NCI-H128 (cell line): ENCODE measurements at regions not wholly inside any gene's neighbourhood (a gene's known extent, or its start where the extent isn't known, plus 50 kb on each side); places are given as distances from the start of the nearest gene placed in this dataset.

Experiments
- DNase-seq: peaks from one replicate; lab custom pipeline; 2025; ENCODE audit not compliant: unreplicated experiment; lab: John Stamatoyannopoulos, UW

DNA sequence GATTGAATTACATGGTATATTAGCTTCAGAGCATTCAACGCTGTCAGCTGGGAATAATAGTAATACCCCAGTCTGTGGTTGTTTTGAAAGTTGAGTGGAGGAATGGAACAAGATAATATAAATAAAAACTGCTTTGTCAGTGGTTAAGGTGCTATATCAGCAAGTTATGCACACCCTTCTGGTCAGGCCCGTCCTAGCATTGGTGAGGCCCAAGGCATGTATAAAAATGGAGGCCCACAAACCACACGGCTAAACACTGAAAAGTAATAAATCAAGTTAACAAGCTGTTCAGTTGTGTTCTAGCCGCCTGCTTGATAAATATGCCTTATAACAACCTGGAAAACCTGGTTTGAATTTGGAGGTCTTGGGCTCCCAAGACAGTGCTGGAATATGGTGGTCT lies 77.4 kb downstream of the PSMG1 start:
- DNase-seq = no peak

DNA sequence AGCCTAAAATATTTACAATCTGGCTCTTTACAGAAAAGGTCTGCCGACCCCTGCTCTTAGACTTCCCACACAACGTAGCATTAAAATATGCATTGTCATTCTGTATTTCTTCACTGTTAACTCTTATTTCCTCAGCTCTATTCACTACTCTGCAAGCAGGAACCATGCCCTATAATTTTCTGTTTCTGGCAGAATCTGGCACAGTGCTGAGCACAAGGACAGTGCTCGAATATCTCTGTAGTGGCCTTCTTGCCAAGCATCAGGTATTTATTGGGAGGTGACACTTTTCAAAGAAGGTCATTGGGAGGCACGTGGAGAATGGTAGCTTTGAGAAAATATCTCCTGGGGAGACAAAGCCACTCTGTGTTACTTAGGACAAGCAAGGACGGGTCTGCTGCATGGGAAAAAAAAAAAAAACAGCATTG lies 77.9 kb downstream of the PSMG1 start:
- no peak for DNase-seq

DNA sequence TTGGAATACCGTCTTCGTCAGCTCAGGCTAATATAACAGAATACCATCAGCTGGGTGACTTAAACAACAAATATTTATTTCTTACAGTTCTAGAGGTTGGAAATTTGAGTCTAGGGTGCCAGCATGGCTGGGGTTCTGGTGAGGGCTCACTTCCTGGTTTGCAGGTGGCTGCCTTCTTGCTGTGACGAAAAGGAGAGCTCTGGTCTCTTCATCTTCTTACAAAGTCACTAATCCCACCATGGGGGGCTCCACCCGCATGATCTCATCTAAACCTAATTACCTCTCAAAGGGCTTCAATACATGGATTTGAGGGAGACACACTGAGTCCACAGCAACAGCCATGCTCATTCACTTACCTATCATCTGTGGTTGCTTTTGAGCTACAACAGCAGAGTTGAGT lies 78.3 kb downstream of the PSMG1 start:
- no peak for DNase-seq

DNA sequence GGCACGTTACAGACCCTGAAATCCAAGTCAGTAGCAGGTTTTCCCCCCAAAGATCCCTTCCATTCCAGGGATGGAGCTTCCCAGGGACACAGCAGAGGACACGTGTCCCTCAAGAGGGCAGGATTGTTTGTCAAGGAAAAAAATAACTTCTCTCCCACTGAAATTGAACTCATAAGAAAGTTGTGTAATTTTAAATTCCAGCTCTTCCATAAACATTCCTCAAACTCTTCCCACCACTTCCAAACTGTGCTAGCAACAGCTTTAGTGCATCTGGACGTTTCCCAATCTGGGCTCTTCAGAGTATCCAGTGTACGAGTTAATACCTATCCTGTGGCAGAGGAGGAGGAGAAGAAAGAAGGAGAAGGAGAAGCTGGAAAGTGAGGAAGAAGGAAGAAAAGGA lies 79.6 kb downstream of the PSMG1 start:
- DNase-seq = no peak

DNA sequence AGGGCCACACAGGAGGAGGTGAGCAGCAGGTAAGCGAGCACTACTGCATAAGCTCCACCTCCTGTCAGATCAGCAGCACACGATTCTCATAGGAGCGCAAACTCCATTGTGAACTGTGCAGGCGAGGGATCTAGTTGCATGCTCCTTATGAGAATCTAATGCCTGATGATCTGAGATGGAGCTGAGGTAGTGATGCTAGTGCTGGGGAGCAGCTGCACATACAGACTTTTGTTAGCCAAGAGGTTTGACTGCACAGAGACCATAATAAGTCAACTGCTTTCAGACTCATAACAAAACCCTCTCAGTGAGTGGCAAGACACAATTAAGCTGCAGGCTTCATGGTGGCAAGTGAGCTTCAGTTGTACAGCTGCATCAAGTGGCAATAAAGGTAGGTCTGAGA lies 83.4 kb downstream of the PSMG1 start:
- DNase-seq = no peak

DNA sequence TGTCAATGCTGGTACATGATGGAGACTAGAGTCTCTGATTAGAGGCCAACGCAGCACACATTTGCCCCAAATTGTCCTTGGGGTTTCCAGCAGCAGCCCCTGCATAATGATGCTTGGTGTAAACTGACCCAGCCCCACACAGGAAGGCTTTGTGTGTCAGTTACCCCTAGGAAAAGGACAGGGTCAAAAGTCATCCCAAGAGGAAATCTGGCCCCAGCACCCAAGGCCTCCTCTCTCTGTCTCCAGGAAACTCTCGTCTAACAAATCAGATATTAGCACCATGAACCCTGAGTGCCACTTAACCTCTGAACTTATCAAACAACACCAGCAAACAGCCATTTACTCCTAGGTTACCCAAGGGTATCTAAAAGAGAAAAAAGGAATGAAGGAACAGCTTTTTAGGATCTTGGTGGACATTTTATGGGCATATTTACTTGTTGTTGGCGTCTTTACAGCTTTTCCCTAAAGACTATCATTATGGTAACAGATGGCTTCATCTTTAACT lies 84.5 kb downstream of the PSMG1 start:
- DNase-seq = no peak

DNA sequence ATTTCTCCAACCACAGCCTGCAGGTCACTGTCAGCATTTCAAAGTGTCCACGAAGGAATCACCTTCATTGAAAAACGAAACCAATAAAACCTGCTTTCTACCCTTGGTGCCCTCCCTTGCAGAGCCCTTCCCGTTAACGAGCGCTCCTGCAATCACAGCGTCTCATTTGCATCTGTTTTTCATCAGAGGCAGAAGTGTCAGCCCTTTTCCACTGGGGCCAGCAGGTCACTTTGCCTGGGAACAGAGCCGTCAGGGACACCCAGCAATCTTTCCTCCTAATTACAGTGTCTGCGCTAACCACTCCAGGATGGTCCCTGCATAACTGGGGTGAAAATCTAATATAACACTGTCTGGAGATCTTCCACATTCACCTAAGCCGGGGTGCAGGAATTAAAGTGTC lies 85.3 kb downstream of the PSMG1 start:
- DNase-seq = no peak

DNA sequence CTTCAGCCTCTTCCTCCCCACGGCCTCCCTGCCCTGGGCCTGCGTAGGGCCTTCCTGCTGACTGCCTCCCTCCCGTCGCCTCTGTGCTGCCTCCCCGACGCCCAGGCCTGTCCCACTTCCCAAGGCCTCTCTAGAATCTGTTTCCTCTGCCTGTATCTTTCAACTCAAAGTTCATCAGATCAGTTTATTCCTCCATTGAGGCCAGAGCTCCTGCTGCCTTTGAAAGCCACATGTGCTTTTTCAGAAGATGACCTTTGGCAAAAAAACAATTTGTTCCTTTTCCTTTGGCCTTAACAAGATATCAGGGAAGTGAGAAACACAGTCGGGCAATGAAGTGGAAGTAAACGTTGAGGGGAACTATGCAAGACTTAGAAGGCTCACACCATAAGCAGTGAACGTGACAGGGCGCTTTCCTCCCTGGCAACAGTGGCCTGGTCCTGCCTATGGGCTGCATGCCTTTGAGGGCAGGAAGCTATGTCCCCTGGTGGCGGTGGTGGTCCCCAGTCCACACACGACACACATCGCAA lies 85.9 kb downstream of the PSMG1 start:
- DNase-seq = no peak

DNA sequence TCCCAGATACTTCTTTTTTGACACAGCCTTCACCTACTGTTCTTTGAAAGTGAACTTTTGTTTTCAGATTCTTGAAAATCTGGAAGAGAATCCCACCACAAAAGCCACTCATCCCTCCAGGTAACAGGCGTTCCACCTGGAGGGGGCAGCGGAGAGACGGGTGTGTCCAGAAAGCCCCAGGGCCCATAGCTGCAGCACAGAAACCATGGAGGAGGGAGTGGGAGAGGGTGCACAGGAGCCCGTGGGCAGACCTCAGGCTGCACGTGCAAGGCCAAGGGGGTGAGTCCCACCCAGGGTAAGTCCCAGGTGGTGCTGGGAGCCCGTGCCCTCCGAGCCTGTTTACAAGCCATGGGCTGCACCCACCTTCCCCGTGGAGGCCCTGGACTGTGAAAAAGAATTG lies 86.5 kb downstream of the PSMG1 start:
- no peak for DNase-seq

DNA sequence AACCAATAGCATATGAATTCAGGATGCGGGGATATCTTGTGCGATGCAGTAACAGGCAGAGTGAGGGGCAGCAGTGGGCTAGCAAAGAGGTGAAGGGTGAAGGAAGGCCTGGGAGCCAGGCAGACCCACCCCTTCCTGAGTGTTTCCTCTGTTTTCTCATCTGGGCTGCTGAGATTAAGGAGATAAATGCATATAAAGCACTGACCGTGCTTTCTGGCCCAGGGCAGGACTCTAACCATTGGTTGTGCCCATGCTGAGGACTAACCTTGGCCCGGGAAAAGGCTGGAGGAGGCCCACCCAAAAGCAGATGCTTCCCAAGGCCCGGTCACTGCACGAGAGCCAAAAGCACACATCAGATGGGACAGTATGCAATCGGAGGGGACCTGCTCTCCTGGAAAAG lies 87.6 kb downstream of the PSMG1 start:
- DNase-seq = no peak

DNA sequence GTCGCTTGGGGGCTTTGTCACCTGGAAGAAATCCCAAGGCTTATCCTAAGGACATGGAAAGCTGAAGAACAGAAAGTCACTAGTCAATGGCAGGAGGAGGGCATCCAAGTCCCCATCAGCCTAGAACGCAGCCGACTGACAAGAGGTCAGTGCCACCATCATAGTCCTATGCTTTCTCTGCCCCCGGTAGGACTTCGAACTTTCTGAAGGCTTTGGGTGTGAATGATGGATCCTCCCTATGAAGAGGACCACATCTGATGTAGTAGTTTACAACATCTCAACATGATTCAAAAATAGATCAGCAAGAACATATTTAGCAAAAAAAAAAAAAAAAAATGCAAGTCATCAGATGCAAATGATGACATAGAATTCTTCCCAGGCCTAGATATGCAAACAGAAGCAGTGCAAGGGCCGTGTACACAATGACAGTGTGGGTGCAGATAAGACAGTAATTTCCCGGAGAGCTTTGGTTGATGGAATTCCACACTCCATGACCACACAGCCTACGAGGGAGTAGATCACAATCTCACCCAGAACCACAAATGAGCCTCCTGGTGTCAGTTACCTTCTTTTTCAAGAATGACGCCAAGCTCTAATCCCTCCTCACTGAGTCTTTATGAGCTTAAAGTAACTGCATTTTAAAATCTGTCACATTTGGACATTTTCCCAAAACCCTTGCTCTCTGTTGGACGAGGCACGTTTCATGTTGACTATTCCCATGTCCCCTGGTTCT lies 88.2 kb downstream of the PSMG1 start:
- no peak for DNase-seq

DNA sequence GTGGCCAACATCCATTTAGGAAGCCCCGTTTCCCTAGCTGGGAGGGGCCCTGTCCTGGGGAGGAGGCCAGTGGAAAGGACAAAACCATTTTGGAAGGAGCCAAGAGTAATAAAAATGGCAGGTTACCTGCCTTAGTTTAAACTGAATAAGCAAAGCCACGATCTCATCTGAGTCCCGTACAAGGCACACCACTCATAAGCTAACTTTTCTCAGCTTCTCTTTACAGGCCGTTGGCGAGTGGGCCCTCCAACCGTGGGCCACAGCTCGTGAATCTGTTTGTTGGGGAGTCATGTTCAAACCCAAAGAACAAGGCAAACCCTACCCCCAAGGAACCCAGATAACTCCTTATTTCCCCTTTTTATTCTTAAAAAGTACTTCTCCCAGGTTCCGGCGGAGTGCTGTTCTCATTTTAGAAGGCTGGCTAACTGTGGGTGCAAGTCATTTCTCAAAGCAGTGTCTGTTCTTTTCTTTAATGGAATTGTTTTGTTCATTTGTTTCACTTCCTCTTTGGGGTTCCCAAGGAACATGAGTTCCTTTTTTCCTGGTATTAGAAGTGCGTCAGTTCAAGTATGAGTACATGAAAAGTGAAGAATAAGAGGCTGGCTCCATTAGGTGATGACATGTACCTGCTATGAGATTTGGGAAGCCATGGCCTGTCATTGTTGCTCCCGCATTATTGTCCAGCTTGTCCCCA lies 89.0 kb downstream of the PSMG1 start:
- no peak for DNase-seq

DNA sequence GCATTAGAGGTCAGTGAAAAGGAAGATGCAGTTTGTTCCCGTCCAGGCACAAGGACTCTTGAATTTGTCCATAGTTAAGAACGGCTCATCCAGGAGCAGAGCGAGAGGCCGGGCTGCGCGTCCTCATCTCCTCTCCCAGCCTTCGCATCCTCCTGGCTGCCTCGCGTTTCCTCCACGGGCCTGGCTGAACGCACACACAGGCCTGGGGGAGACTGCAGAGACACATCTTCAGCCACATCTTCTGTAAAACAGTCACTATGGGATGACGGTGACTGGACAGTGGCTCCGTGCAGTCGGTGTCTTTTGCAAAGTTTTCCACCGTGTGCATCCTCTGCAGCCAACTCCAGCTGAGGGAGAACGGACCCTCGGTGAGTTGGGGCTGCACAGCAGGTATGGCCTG lies 89.7 kb downstream of the PSMG1 start:
- DNase-seq = no peak

DNA sequence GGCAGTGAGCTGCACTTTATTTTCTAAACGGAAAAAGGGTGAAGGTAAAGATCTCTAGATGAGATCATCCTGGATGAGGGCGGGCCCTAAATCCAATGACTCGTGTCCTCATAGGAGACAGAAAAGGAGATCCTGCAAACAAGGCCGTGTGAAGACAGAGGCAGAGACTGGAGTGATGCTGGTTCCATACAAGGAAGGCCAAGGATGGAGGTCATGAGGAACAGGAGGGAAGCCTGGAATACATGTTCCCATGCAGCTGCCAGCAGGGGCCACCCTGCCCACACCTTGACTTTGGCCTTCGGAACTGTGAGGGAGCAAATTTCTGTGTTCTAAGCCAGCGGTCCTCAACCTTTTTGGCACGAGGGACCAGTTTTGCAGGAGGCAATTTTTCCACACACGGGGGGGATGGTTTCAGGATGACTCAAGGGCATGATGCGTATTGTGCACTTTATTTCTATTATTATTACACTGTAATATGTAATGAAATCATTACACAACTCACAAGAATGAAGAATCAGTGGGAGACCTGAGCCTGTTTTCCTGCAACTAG lies 94.3 kb downstream of the PSMG1 start:
- DNase-seq = no peak

DNA sequence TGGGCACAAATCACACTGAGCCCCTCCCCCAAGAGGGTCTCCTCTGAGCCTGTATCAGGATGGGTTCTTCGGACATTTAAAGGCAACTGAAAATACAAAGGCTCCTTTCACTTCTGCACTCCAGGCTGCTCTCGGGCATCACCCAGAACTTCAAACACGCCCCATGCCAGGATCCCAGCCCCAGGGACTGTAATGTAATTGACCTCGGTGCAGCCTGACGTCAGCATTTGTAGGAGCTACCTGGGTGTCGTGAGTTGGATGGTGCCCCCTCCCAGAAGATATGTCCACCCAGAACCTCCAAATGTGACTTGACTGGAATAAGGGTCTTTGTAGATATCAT lies 95.2 kb downstream of the PSMG1 start:
- DNase-seq = no peak

DNA sequence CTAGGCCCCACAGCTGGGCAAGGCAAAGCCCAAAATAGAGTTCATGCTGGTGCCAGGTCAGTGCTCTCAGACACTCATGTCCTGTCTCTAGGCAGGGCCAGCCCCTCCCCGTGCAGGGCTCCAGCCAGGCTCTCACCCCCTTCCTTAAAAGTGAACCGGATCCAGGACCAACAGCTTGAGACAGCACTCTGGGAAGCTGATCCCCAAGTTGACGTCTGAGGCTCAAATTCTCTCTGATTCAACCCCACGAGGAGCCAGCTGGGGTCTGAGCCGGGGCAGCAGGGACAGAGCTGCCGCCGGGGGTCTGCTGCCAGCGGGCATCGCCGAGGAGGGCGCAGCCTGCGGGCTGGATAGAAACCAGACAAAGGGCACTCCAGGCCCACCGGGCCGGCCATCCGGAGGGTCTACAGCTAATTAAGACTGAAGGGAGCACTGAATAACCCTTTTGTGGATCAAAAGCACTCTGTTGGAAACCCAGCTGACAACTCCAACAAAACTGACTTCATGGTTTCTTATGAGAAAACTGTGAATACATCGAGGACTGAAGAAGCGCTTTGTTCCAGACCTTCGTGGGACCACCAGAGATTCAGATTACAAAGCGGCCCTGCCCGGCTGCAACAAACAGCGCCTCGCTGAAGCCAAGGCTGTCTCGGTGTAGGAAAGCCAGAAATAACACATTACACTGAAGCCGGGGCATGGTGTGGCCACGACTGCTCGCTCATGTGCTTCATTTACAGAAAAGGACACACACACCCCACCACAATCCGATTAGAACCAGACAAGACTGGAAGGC lies 95.8 kb downstream of the PSMG1 start:
- DNase-seq = no peak

DNA sequence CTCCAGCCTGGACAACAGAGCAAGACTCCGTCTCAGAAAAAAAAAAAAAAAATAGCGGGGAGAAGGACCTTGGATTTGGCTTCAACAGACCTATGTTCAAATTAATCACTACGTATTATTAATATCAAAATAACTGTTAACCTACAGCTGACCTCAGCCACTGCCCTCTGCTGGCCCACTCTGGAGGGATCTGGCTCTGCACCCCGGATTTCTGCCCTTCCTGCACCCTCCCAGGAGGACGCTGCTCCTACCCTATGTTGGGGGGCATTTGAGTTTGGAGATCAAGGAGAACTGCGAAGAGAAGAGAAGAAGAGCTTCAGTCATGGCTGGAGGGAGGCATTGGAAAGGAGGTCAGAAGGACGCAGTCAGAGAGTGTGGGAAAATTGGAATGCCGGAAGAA lies 96.7 kb downstream of the PSMG1 start:
- DNase-seq = no peak

DNA sequence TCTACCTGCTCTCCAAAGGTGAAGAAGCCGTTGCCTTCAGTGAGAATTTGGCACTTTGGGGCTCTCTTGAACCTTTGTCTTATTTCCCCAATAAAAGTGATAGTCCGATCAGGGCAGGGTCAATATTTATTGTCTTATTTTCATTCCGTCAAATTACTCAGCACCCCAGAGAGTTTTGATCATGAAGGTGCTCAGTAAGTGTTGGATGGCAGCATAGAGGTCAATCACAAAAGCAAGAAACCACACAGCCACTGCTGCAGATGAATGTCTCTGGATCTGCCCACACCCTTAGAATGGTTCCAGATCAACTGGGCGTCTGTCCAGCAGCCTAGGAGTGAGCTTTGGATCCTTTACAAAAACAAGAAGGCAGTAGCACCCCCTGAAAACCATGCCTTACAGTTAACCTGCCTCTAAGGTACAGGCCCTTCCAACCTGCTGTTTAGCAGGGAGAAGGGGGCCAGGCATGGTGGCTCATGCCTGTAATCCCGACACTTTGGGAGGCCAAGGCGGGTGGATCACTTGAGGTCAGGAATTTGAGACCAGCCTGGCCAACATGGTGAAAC lies 97.3 kb downstream of the PSMG1 start:
- DNase-seq = no peak

DNA sequence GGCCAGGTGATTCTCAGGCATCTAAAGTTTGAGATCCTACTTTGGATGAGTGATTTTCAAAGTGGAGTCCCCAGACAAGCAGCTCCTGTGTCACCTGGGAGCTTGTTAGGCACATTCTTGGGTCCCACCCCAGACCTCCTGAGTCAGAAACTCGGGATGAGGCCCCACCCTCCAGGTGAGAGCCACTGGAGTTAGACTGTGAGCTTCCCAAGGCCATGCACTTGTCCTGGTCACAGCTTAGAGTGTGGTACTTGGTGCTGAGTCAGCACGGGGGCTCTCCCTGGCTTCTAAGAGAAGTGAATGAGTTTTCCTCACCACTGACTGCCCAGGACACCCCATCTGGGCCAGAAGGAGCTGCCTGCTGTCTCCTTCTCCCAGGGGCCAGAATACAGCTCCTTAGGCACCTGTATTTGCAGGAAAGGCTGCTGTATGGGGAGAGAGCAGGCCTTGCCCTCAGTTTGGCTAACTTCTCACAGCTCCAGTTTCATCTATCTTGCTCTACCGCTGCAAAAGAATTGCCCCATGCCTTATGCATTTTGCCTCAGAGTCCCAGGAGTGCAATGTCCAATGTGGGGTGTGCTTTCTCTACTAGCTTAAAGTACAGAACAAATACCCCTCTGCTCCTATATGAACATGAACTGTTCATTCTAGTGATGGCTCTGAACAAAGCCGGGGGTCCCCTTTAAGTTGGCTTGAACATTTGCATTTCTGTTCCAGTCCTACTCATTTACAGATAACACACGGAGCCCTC lies 98.1 kb downstream of the PSMG1 start:
- no peak for DNase-seq

DNA sequence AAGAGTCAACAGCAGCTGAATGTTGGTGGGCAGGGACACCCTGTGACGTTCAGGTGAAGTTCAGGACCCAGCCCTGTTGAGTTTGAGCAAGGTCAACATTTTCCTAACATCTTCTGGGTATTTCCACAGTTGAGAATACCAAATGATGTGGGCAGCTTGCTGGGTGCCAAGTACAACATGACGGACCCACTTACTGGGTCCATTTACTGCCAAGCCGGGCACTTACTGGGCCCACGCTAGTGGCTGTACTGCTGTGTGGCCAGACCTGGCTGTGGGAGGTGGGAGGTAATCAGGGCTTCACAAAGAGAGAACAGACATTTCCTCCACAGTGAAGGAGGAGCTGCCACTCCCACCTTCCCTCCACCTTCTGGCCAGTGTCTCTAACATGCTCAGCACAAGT lies 99.2 kb downstream of the PSMG1 start:
- no peak for DNase-seq
